NT2/D1 (cell line): ENCODE measurements at regions not wholly inside any gene's neighbourhood (a gene's known extent, or its start where the extent isn't known, plus 50 kb on each side); places are given as distances from the start of the nearest gene placed in this dataset.

ENCODE experiments used
- SUZ12 ChIP-seq: IDR thresholded peaks from 2 replicates; pipeline ENCODE4 v1.6.1; 2011; ENCODE audit not compliant: insufficient read length, insufficient read depth; ENCODE audit errors: extremely low read depth
- YY1 ChIP-seq: IDR thresholded peaks from 2 replicates; pipeline ENCODE4 v1.6.1; 2011; ENCODE audit not compliant: insufficient read length, insufficient read depth
- ZNF274 ChIP-seq: IDR thresholded peaks from 2 replicates; pipeline ENCODE4 v1.6.1; 2011; ENCODE audit warnings: mild to moderate bottlenecking, low read depth, low read length

DNA sequence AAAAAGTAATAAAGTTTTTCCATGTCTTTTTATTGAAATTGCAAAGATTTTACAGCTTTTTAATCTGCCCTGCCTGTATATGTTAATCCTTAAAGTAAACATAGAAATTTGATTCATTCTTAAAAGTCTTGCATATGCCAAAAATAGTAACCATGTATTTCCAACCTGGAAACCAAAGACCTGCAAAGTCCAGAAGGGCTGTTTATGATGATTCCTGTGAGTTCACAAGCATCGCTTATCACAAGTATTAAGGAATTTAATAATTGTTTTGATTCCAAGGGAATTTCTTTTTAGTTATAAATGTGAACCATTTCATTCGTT is 199.1 kb downstream of the PTPRC start:
- TF ChIP-seq SUZ12 = no peak
- TF ChIP-seq YY1 = no peak
- TF ChIP-seq ZNF274 = no peak
